SK-N-MC (cell line): ENCODE measurements at regions not wholly inside any gene's neighbourhood (a gene's known extent, or its start where the extent isn't known, plus 50 kb on each side); places are given as distances from the start of the nearest gene placed in this dataset.

ENCODE experiments used
- EZH2 ChIP-seq: fragments of 200-600 bp; sonication (generic); IDR thresholded peaks from one replicate; pipeline ENCODE4 v1.6.1; 2017; ENCODE audit warnings: antibody characterized with exemption
- POLR2AphosphoS5 ChIP-seq: IDR thresholded peaks from 2 replicates; pipeline ENCODE4 v1.6.1; 2012; ENCODE audit warnings: mild to moderate bottlenecking, low read depth, low read length, borderline replicate concordance

GRCh38 chr19:28008695-28009094, 1204.3 kb downstream of the UQCRFS1 start:
- no peak for TF ChIP-seq EZH2
- no peak for TF ChIP-seq POLR2AphosphoS5
